ENCODE measurements at regions not wholly inside any gene's neighbourhood (a gene's known extent, or its start where the extent isn't known, plus 50 kb on each side); places are given as distances from the start of the nearest gene placed in this dataset.
"Not testable (repeated sequence)": the region's sequence is repeated elsewhere in the genome, so short reads cannot be mapped to it uniquely, and the experiment has no call there.

DNA sequence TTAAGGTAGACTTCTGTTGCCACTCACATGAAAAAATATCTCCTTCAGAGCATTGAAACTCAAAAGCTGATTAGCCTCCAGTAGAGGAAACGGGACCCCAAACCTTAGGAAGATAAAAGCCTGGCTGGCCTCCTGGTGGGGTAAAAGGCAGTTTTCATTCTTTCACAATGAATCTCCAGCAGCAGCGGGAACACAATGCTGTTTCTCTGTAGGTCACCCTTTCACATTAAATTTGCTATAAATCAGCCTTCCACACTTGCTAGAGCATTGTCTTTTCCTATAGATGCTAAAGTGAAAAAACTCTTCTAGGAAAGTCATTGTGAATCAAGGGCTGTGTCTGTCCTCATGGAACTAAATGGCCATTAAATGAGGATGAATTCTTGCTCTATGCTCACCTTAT lies 207.3 kb upstream of the MAGEB2 start:
- in situ Hi-C loops (cut with MboI; ENCODE audit: low sequenced_read_pairs, unreplicated experiment), result no loop called here
- no peak for DNase-seq (ENCODE audit: low spot score)
- TF ChIP-seq, protein P1, sequence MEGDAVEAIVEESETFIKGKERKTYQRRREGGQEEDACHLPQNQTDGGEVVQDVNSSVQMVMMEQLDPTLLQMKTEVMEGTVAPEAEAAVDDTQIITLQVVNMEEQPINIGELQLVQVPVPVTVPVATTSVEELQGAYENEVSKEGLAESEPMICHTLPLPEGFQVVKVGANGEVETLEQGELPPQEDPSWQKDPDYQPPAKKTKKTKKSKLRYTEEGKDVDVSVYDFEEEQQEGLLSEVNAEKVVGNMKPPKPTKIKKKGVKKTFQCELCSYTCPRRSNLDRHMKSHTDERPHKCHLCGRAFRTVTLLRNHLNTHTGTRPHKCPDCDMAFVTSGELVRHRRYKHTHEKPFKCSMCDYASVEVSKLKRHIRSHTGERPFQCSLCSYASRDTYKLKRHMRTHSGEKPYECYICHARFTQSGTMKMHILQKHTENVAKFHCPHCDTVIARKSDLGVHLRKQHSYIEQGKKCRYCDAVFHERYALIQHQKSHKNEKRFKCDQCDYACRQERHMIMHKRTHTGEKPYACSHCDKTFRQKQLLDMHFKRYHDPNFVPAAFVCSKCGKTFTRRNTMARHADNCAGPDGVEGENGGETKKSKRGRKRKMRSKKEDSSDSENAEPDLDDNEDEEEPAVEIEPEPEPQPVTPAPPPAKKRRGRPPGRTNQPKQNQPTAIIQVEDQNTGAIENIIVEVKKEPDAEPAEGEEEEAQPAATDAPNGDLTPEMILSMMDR (IDR thresholded peaks at IDR 0.05; ENCODE audit: borderline replicate concordance, control extremely low read depth, extremely low read depth, insufficient read depth, missing control alignments), result no peak

GRCh38 chrX:30010471-30010870 lies 204.9 kb upstream of the MAGEB2 start:
- no peak for DNase-seq (ENCODE audit: low spot score)
- TF ChIP-seq, protein P1 (IDR thresholded peaks at IDR 0.05; ENCODE audit: borderline replicate concordance, control extremely low read depth, extremely low read depth, insufficient read depth, missing control alignments), result no peak
- in situ Hi-C loops (cut with MboI; ENCODE audit: low sequenced_read_pairs, unreplicated experiment), result no loop called here

DNA sequence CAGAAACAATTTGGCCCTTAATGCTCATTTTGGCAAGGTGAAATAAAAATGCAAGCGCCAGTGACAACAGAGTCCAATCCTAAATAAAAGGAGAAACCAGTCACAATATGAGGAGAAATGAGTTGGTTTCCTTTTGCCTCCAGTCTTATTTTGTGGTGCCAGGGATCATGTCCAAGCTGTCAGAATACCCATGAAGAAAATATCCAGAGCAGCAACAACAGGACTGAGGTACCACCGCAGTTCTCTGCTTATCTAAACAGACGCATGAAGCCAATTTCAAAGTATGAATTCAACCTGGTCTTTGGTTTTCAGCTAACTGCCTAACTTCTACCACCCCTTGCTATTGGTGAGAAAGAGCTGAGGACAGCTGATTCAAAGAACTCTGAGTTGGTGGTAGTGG lies 199.9 kb upstream of the MAGEB2 start:
- in situ Hi-C loops (cut with MboI; ENCODE audit: low sequenced_read_pairs, unreplicated experiment), result no loop called here

GRCh38 chrX:30027636-30028035 lies 187.7 kb upstream of the MAGEB2 start:
- DNase-seq (ENCODE audit: low spot score), result no peak
- TF ChIP-seq, protein P1 (IDR thresholded peaks at IDR 0.05; ENCODE audit: borderline replicate concordance, control extremely low read depth, extremely low read depth, insufficient read depth, missing control alignments), result no peak
- in situ Hi-C loops (cut with MboI; ENCODE audit: low sequenced_read_pairs, unreplicated experiment), result no loop called here

More for the DNA sequence above, 199.9 kb upstream of the MAGEB2 start:
- TF ChIP-seq, protein P1 (IDR thresholded peaks at IDR 0.05; ENCODE audit: borderline replicate concordance, control extremely low read depth, extremely low read depth, insufficient read depth, missing control alignments), result no peak
- no peak for DNase-seq (ENCODE audit: low spot score)

DNA sequence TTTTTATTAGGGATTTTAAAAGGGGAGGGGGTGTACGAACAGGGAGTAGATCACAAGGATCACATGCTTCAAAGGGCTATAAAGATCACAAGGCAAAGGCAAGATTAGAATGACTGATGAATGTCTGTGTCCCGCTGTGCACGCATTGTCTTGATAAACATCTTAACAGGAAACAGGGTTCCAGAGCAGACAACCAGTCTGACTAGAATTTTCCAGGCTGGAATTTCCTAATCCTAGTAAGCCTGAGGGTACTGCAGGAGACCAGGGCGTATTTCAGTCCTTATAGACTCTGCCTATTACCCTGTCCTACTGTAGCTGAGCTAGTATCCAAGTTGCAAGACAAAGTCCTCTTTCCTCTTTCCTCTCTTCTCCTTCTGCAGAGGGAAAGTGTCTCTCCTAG lies 179.0 kb upstream of the MAGEB2 start:
- DNase-seq (ENCODE audit: low spot score); in situ Hi-C loops (cut with MboI; ENCODE audit: low sequenced_read_pairs, unreplicated experiment): not testable (repeated sequence)

DNA sequence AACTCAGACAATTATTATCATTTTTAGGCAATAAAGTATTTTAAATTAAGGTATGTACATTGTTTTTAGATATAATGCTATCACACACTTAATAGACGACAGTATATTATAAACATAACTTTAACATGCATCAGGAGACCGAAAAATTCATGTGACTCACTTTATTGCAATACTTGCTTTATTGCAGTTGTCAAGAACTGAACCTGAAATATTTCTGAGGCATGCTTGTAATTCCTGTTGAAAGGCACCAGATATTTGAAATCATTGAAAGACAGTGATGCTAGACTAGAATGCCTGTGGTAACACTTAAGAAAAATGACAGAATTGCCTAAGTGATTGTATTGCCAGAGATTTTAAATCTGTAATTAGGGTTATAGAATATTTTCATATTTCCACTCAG lies 175.6 kb upstream of the MAGEB2 start:
- in situ Hi-C loops (cut with MboI; ENCODE audit: low sequenced_read_pairs, unreplicated experiment), result no loop called here
- TF ChIP-seq, protein P1 (IDR thresholded peaks at IDR 0.05; ENCODE audit: borderline replicate concordance, control extremely low read depth, extremely low read depth, insufficient read depth, missing control alignments), result no peak
- DNase-seq (ENCODE audit: low spot score), result no peak

- in situ Hi-C loops (cut with MboI; ENCODE audit: low sequenced_read_pairs, unreplicated experiment), result no loop called here
- TF ChIP-seq, protein P1 (IDR thresholded peaks at IDR 0.05; ENCODE audit: borderline replicate concordance, control extremely low read depth, extremely low read depth, insufficient read depth, missing control alignments), result no peak
- DNase-seq (ENCODE audit: low spot score), result no peak
These were observed 154.6 kb upstream of the MAGEB2 start for GRCh38 chrX:30060718-30061117.
